GM12878 (cell line): ENCODE measurements at regions not wholly inside any gene's neighbourhood (a gene's known extent, or its start where the extent isn't known, plus 50 kb on each side); places are given as distances from the start of the nearest gene placed in this dataset.

Source experiments
- ATAC-seq: fragments of 200-7000 bp; cut with Tn5 transposase; 3 replicates; pipeline ENCODE4 v1.9.1; 2020; ENCODE audit warnings: mild to moderate bottlenecking, moderate library complexity
- BruUV-seq: library from RNA; stranded (reverse); fragments of 400-500 nt; replicated peaks from 2 replicates; lab custom pipeline; 2021; lab: Mats Ljungman, UMichigan
- CTCF ChIA-PET: fragments of 300-600 bp; sonication (Branson Sonifier 250); formaldehyde crosslinking; extraction: SDS; loops from one replicate; lab custom pipeline; 2021; ENCODE audit warnings: inconsistent platforms; lab: Yijun Ruan, JAX
- POLR2A ChIA-PET: fragments of 350-600 bp; formaldehyde crosslinking; extraction: SDS; loops from one replicate; lab custom pipeline; 2021; ENCODE audit warnings: inconsistent platforms; lab: Charles Lee
- RAD21 ChIA-PET: fragments of 300-600 bp; sonication (Branson Sonifier 250); formaldehyde crosslinking; loops from one replicate; lab custom pipeline; 2023; ENCODE audit warnings: antibody characterized with exemption; ENCODE audit not compliant: unreplicated experiment; lab: Charles Lee
- SMC1A ChIA-PET: fragments of 300-600 bp; sonication (Branson Sonifier 250); formaldehyde crosslinking; loops from one replicate; lab custom pipeline; 2023; ENCODE audit not compliant: unreplicated experiment, uncharacterized antibody; lab: Charles Lee
- DNase-seq: peaks from one replicate; pipeline ENCODE4 v3.0.0-alpha.2; 2011; ENCODE audit warnings: low read depth, low spot score
- FAIRE-seq: peaks from 3 replicates; lab custom pipeline; 2011; peaks lifted over from hg19 to GRCh38; lab: Jason Lieb, UNC
- H2AFZ ChIP-seq: 2 replicates; pipeline ENCODE4 v1.6.0; 2011; ENCODE audit warnings: low read depth, low read length, control low read depth; ENCODE audit not compliant: control insufficient read depth
- H3K27ac ChIP-seq: 2 replicates; pipeline ENCODE4 v1.5.1; 2011; ENCODE audit warnings: control low read depth; ENCODE audit not compliant: control insufficient read depth, insufficient read depth
- H3K27me3 ChIP-seq, 2 experiments: replicated peaks in 1 of 2; 2 replicates each; pipeline versions ENCODE4 v1.6.0 to v1.6.1; 2011; ENCODE audit warnings: low read length in 1 of 2; ENCODE audit not compliant: control insufficient read depth in 2 of 2, insufficient read depth in 2 of 2
- H3K36me3 ChIP-seq, 2 experiments: 2 replicates each; pipeline ENCODE4 v1.5.1; 2011; ENCODE audit warnings: low read length in 1 of 2; ENCODE audit not compliant: control insufficient read depth in 2 of 2, insufficient read depth in 2 of 2
- H3K4me1 ChIP-seq: 2 replicates; pipeline ENCODE4 v1.6.1; 2011; ENCODE audit warnings: mild to moderate bottlenecking, low read length, moderate library complexity, mixed read lengths; ENCODE audit not compliant: control insufficient read depth, insufficient read depth
- H3K4me2 ChIP-seq: 2 replicates; pipeline ENCODE4 v1.6.0; 2011; ENCODE audit warnings: control low read depth; ENCODE audit not compliant: control insufficient read depth, insufficient read depth
- H3K4me3 ChIP-seq: fragments of 200-600 bp; sonication (generic); 2 replicates; pipeline ENCODE4 v1.5.1; 2016
- H3K79me2 ChIP-seq: 2 replicates; pipeline ENCODE4 v1.6.0; 2011; ENCODE audit warnings: low read length; ENCODE audit not compliant: control insufficient read depth, insufficient read depth
- H3K9ac ChIP-seq: 2 replicates; pipeline ENCODE4 v1.8.0; 2011; ENCODE audit warnings: low read length, control low read depth, mixed read lengths; ENCODE audit not compliant: control insufficient read depth, insufficient read depth
- H3K9me3 ChIP-seq: replicated peaks from 3 replicates; pipeline ENCODE4 v1.5.1; 2011; ENCODE audit warnings: mild to moderate bottlenecking, low read length; ENCODE audit not compliant: control insufficient read depth, insufficient read depth
- H4K20me1 ChIP-seq: 2 replicates; pipeline ENCODE4 v1.6.0; 2011; ENCODE audit not compliant: control insufficient read depth, insufficient read depth
- BMI1 ChIP-seq: fragments of 450-650 bp; IDR thresholded peaks from 2 replicates; pipeline ENCODE4 v1.6.1; 2016; ENCODE audit warnings: mild to moderate bottlenecking, moderate library complexity, borderline replicate concordance
- EP300 ChIP-seq, 2 experiments: fragments of 150-350 bp in 1 of 2; IDR thresholded peaks; 2 replicates each; pipeline ENCODE4 v1.6.1; 2011 to 2012; ENCODE audit warnings: low read depth in 2 of 2, low read length in 2 of 2, borderline replicate concordance in 1 of 2, improper control_type of control experiment in 1 of 2, inconsistent platforms in 1 of 2; ENCODE audit not compliant: control insufficient read depth in 1 of 2
- MTA2 ChIP-seq: fragments of 450-650 bp; IDR thresholded peaks from 2 replicates; pipeline ENCODE4 v1.6.1; 2016; ENCODE audit warnings: low read depth, mild to moderate bottlenecking, moderate library complexity
- RELA ChIP-seq: fragments of 450-650 bp; IDR thresholded peaks from 2 replicates; pipeline ENCODE4 v1.8.0; 2014; ENCODE audit warnings: borderline replicate concordance; ENCODE audit not compliant: partially characterized antibody
- SMAD1 ChIP-seq: fragments of 450-650 bp; IDR thresholded peaks from 2 replicates; pipeline ENCODE4 v1.6.1; 2018; ENCODE audit warnings: mild to moderate bottlenecking, low read depth; ENCODE audit not compliant: partially characterized antibody
- SUPT20H ChIP-seq: IDR thresholded peaks from 2 replicates; pipeline ENCODE4 v1.6.1; 2011; ENCODE audit warnings: low read depth, mild to moderate bottlenecking, low read length, moderate library complexity, borderline replicate concordance; ENCODE audit not compliant: control insufficient read depth
- SUZ12 ChIP-seq: fragments of 200-600 bp; sonication (generic); IDR thresholded peaks from one replicate; pipeline ENCODE4 v1.6.1; 2018; ENCODE audit warnings: antibody characterized with exemption, mild to moderate bottlenecking; ENCODE audit not compliant: unreplicated experiment
- TAF1 ChIP-seq: IDR thresholded peaks from 2 replicates; pipeline ENCODE4 v1.6.1; 2011; ENCODE audit warnings: mild to moderate bottlenecking, low read depth, low read length, borderline replicate concordance
- TCF7 ChIP-seq: IDR thresholded peaks from 2 replicates; pipeline ENCODE4 v1.6.1; 2014; ENCODE audit warnings: antibody characterized with exemption, borderline replicate concordance
- ZNF207 ChIP-seq: fragments of 450-650 bp; IDR thresholded peaks from 2 replicates; pipeline ENCODE4 v1.6.1; 2014; ENCODE audit warnings: antibody characterized with exemption, mild to moderate bottlenecking, borderline replicate concordance
- WGBS: methylation state at CpG from one replicate; pipeline ENCODE4 v1.1.6; 2016; ENCODE audit warnings: low lambda C conversion rate; ENCODE audit not compliant: insufficient replicate concordance, insufficient coverage; ENCODE audit errors: missing lambda C conversion rate; 5-methylcytosine and 5-hydroxymethylcytosine counted together
- in situ Hi-C: fragments of 300-500 bp; cut with MboI; formaldehyde crosslinking; loops from 9 replicates; pipeline ENCODE4 v1.14.3; 2018; ENCODE audit warnings: mixed read lengths
- intact Hi-C: fragments of 100-400 bp; cut with micrococcal nuclease; formaldehyde crosslinking; loops from one replicate; pipeline ENCODE4 v1.14.2; 2022; ENCODE audit not compliant: unreplicated experiment
- TF ChIP-seq, protein P1 (sequence below): IDR thresholded peaks from 2 replicates; pipeline ENCODE4 v1.6.1; 2011; ENCODE audit warnings: low read depth, mild to moderate bottlenecking, low read length, moderate library complexity, borderline replicate concordance; ENCODE audit errors: extremely low read depth
- TF ChIP-seq, protein P2 (sequence below): fragments of 450-650 bp; IDR thresholded peaks from 2 replicates; pipeline ENCODE4 v1.6.1; 2018; ENCODE audit warnings: borderline replicate concordance, mild to moderate bottlenecking; ENCODE audit not compliant: partially characterized antibody
- TF ChIP-seq, protein P3 (sequence below): fragments of 450-650 bp; IDR thresholded peaks from 2 replicates; pipeline ENCODE4 v1.6.1; 2017; ENCODE audit warnings: low read depth, mild to moderate bottlenecking, moderate library complexity

- WGBS, result 0% methylated on average over 2 of the region's 2 CpGs
- Histone ChIP-seq H3K27me3 (no peaks in the 10 kb centered on the region), H3K9me3 (no peaks in the 10 kb centered on the region), H3K36me3 (no peaks in the 10 kb centered on the region), H3K4me1 (no peaks in the 10 kb centered on the region), H3K79me2 (no peaks in the 10 kb centered on the region), H3K4me3 (no peak overlapping the region), H3K27ac (no peak overlapping the region), H3K4me2 (no peak overlapping the region), H4K20me1 (no peaks in the 10 kb centered on the region), H3K9ac (no peak overlapping the region), H2AFZ (no peak overlapping the region)
- ChIA-PET RAD21 (interaction anchor here (1.5 kb wide), 1 partner anchor 66 kb away, joined by 4 read pairs; no protein-coding TSS in a partner anchor), POLR2A (no interaction called here), CTCF (no interaction called here), SMC1A (no interaction called here)
- DNase-seq (no peak), ATAC-seq (no peak), FAIRE-seq (no peak)
- intact Hi-C loops, result no loop called here
- in situ Hi-C loops, result no loop called here
- no TSS peak for BruUV-seq
- TF ChIP-seq TCF7 (no peak), RELA (no peak), BMI1 (no peak), ZNF207 (no peak), SMAD1 (no peak), SUPT20H (no peak), SUZ12 (no peak), MTA2 (no peak), TAF1 (no peak), EP300 (IDR thresholded peaks at IDR 0.05; ENCODE audit: borderline replicate concordance in 1 of 2, control insufficient read depth in 1 of 2, low read depth in 2 of 2, low read length in 2 of 2) (no peak)
- TF ChIP-seq, protein P1, sequence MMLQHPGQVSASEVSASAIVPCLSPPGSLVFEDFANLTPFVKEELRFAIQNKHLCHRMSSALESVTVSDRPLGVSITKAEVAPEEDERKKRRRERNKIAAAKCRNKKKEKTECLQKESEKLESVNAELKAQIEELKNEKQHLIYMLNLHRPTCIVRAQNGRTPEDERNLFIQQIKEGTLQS, result no peak
- TF ChIP-seq, protein P2, sequence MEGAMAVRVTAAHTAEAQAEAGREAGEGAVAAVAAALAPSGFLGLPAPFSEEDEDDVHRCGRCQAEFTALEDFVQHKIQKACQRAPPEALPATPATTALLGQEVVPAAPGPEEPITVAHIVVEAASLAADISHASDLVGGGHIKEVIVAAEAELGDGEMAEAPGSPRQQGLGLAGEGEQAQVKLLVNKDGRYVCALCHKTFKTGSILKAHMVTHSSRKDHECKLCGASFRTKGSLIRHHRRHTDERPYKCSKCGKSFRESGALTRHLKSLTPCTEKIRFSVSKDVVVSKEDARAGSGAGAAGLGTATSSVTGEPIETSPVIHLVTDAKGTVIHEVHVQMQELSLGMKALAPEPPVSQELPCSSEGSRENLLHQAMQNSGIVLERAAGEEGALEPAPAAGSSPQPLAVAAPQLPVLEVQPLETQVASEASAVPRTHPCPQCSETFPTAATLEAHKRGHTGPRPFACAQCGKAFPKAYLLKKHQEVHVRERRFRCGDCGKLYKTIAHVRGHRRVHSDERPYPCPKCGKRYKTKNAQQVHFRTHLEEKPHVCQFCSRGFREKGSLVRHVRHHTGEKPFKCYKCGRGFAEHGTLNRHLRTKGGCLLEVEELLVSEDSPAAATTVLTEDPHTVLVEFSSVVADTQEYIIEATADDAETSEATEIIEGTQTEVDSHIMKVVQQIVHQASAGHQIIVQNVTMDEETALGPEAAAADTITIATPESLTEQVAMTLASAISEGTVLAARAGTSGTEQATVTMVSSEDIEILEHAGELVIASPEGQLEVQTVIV, result no peak
- TF ChIP-seq, protein P3, sequence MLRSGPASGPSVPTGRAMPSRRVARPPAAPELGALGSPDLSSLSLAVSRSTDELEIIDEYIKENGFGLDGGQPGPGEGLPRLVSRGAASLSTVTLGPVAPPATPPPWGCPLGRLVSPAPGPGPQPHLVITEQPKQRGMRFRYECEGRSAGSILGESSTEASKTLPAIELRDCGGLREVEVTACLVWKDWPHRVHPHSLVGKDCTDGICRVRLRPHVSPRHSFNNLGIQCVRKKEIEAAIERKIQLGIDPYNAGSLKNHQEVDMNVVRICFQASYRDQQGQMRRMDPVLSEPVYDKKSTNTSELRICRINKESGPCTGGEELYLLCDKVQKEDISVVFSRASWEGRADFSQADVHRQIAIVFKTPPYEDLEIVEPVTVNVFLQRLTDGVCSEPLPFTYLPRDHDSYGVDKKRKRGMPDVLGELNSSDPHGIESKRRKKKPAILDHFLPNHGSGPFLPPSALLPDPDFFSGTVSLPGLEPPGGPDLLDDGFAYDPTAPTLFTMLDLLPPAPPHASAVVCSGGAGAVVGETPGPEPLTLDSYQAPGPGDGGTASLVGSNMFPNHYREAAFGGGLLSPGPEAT, result no peak
Measured at GRCh38 chr6:54784011-54784410, 62.6 kb upstream of the FAM83B start.
